CD8-positive, alpha-beta memory T cell (primary cell): ENCODE measurements at regions not wholly inside any gene's neighbourhood (a gene's known extent, or its start where the extent isn't known, plus 50 kb on each side); places are given as distances from the start of the nearest gene placed in this dataset.
A peak's percentile ranks its signal among the peaks of the same experiment; 100 is the strongest.

Experiments used
- CTCF ChIA-PET: fragments of 350-600 bp; sonication (Branson Sonifier 250); formaldehyde crosslinking; loops from one replicate; lab custom pipeline; 2021; ENCODE audit warnings: antibody characterized with exemption; lab: Charles Lee
- POLR2A ChIA-PET: fragments of 350-600 bp; sonication (Branson Sonifier 250); formaldehyde crosslinking; loops from one replicate; lab custom pipeline; 2021; ENCODE audit warnings: antibody characterized with exemption; lab: Charles Lee
- DNase-seq, 5 donors: peaks; one replicate each; pipeline versions ENCODE4 v3.0.0 to v3.0.0-alpha.2; 2020 to 2022; ENCODE audit warnings: mixed read lengths in 1 of 5
- H3K27ac ChIP-seq: one replicate; pipeline ENCODE4 v1.7.0; 2013; ENCODE audit warnings: low read depth, mild to moderate bottlenecking, low read length, moderate library complexity
- H3K27me3 ChIP-seq: 2 replicates; pipeline ENCODE4 v1.7.0; 2013; ENCODE audit warnings: low read length, mild to moderate bottlenecking; ENCODE audit not compliant: insufficient read depth, poor library complexity, severe bottlenecking
- H3K36me3 ChIP-seq: 2 replicates; pipeline ENCODE4 v1.7.0; 2013; ENCODE audit warnings: mild to moderate bottlenecking, low read length, moderate library complexity; ENCODE audit not compliant: insufficient read depth
- H3K4me1 ChIP-seq: 2 replicates; pipeline ENCODE4 v1.7.0; 2013; ENCODE audit warnings: mild to moderate bottlenecking, low read length, moderate library complexity; ENCODE audit not compliant: insufficient read depth
- H3K4me3 ChIP-seq: 2 replicates; pipeline ENCODE4 v1.7.0; 2013; ENCODE audit warnings: mild to moderate bottlenecking, low read length
- H3K9me3 ChIP-seq: 2 replicates; pipeline ENCODE4 v1.7.0; 2013; ENCODE audit warnings: mild to moderate bottlenecking, low read length
- H3K27ac Mint-ChIP-seq, 8 donors: one replicate each; pipeline ENCODE4 v1.8.0; 2020 to 2021; ENCODE audit warnings: mixed read lengths in 8 of 8, mild to moderate bottlenecking in 6 of 8, inconsistent platforms in 3 of 8, moderate library complexity in 3 of 8
- H3K27me3 Mint-ChIP-seq, 2 donors: one replicate each; pipeline ENCODE4 v1.8.0; 2020 to 2021; ENCODE audit warnings: mixed read lengths in 2 of 2, mild to moderate bottlenecking in 1 of 2, moderate library complexity in 1 of 2
- H3K36me3 Mint-ChIP-seq, 3 donors: one replicate each; pipeline ENCODE4 v1.8.0; 2020 to 2021; ENCODE audit warnings: mixed read lengths in 3 of 3, inconsistent platforms in 1 of 3, mild to moderate bottlenecking in 1 of 3
- H3K4me1 Mint-ChIP-seq, 3 donors: one replicate each; pipeline ENCODE4 v1.8.0; 2020 to 2021; ENCODE audit warnings: mixed read lengths in 3 of 3, inconsistent platforms in 1 of 3, mild to moderate bottlenecking in 1 of 3
- H3K4me3 Mint-ChIP-seq, 7 donors: one replicate each; pipeline ENCODE4 v1.8.0; 2020 to 2021; ENCODE audit warnings: mixed read lengths in 7 of 7, mild to moderate bottlenecking in 6 of 7, moderate library complexity in 4 of 7, inconsistent platforms in 2 of 7
- H3K9me3 Mint-ChIP-seq, 5 donors: one replicate each; pipeline ENCODE4 v1.8.0; 2020 to 2022; ENCODE audit warnings: mixed read lengths in 5 of 5, mild to moderate bottlenecking in 3 of 5, moderate library complexity in 2 of 5, inconsistent platforms in 1 of 5

DNA sequence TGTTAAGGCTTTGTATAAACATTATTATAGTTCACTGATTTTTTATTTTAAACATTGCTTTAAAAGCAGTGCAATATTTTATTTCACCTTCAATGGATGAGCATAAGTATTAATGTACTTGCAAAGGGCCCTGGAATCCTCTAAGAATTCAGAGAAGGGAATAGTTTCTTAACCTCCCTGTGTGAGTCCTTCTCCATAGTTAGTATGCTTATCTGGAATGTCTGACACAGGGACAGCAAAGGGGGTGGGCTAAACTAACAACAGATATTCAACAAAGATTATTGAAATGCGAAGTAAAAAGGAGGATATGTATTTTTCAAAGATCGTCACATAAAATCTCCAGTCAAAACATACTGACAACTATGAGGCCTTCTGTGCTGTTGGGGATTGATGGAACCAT is 300.4 kb downstream of the CENPW start:
- Histone ChIP-seq H3K27ac (no peak overlapping the region), H3K9me3 (no peaks in the 10 kb centered on the region), H3K4me1 (no peaks in the 10 kb centered on the region), H3K4me3 (no peak overlapping the region), H3K27me3 (no peaks in the 10 kb centered on the region), H3K36me3 (no peaks in the 10 kb centered on the region)
- ChIA-PET CTCF (no interaction called here), POLR2A (no interaction called here)
- no peak for DNase-seq
- H3K36me3 Mint-ChIP-seq, result no peaks in the 10 kb centered on the region
- H3K27ac Mint-ChIP-seq, result no peak overlapping the region
- no peak overlapping the region for H3K4me3 Mint-ChIP-seq
- H3K4me1 Mint-ChIP-seq, result no peaks in the 10 kb centered on the region
- H3K27me3 Mint-ChIP-seq, result no peaks in the 10 kb centered on the region
- H3K9me3 Mint-ChIP-seq, result peaks cover 0 to 12% (median 3%) of the 10 kb centered on the region in 5 donors

DNA sequence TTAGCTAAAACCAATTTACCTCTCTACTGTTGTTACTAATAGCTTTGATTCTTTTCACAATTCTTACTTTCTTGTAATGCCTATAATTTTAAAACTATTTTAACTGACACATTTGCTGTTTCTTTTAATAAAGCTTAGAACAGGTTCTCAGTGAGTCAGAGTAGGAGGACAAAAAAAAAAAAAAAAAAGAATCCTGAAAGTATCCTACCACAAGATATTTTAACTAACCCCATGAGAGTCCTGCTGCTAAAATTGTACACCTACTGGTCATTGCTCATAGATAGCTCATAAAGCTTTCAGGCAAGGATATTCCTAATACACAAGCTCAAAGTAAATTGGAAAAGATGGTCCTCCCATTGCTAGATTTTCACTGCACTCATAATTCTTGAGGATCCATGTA is 301.0 kb downstream of the CENPW start:
- Mint-ChIP-seq H3K9me3 (peaks cover 0 to 12% (median 3%) of the 10 kb centered on the region in 5 donors), H3K4me3 (no peak overlapping the region), H3K27ac (no peak overlapping the region), H3K4me1 (no peaks in the 10 kb centered on the region), H3K27me3 (no peaks in the 10 kb centered on the region), H3K36me3 (no peaks in the 10 kb centered on the region)
- H3K27ac ChIP-seq, result no peak overlapping the region
- H3K36me3 ChIP-seq, result no peaks in the 10 kb centered on the region
- H3K27me3 ChIP-seq, result no peaks in the 10 kb centered on the region
- H3K4me3 ChIP-seq, result no peak overlapping the region
- H3K4me1 ChIP-seq, result no peaks in the 10 kb centered on the region
- DNase-seq, result no peak
- H3K9me3 ChIP-seq, result no peaks in the 10 kb centered on the region
- POLR2A ChIA-PET, result no interaction called here
- CTCF ChIA-PET, result no interaction called here

DNA sequence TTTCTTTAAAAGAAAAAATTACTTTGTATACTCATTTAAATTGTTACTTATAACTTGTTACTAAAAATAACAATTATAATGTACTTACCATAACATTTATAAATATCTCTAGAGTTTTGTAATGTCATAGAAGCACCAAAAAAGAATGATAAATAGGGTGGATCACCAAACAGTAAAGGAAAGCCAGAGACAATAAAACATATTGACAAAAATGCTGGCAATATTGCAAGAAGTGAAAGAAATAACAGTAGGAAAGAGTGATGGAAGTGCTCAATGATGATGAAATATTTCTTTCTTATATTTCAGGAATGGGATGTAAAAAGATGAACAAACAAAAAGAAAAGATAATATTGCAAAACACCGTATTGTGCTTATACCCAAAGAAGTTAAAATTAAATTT is 301.7 kb downstream of the CENPW start:
- Mint-ChIP-seq H3K4me1 (no peaks in the 10 kb centered on the region), H3K36me3 (no peaks in the 10 kb centered on the region), H3K4me3 (no peak overlapping the region), H3K27ac (no peak overlapping the region), H3K9me3 (peaks cover 0 to 13% (median 3%) of the 10 kb centered on the region in 5 donors), H3K27me3 (no peaks in the 10 kb centered on the region)
- no peaks in the 10 kb centered on the region for H3K4me1 ChIP-seq
- H3K36me3 ChIP-seq, result no peaks in the 10 kb centered on the region
- no peak overlapping the region for H3K27ac ChIP-seq
- no peak overlapping the region for H3K4me3 ChIP-seq
- H3K9me3 ChIP-seq, result no peaks in the 10 kb centered on the region
- ChIA-PET CTCF (no interaction called here), POLR2A (no interaction called here)
- no peaks in the 10 kb centered on the region for H3K27me3 ChIP-seq
- no peak for DNase-seq

DNA sequence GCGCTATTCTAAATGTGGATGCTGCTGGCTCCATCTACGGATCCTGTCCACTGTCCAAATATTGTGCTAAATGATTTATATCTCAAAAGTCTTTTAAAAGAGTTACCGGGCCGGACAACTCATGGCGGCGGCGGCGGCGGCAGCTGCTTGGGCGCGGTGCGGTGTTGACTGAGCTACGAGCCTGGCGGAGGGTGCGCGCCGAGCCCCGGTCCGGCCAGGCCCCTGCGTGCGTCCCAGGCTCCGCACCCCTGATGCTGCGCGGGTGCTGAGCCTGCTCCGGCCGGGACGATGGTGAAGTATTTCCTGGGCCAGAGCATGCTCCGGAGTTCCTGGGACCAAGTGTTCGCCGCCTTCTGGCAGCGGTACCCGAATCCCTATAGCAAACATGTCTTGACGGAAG is 303.4 kb downstream of the CENPW start:
- ChIA-PET CTCF (no interaction called here), POLR2A (no interaction called here)
- DNase-seq, result peak in 1 of 5 donors; percentile 1
- no peaks in the 10 kb centered on the region for H3K36me3 Mint-ChIP-seq
- no peak overlapping the region for H3K4me3 Mint-ChIP-seq
- H3K4me1 Mint-ChIP-seq, result no peaks in the 10 kb centered on the region
- Histone ChIP-seq H3K4me1 (no peaks in the 10 kb centered on the region), H3K36me3 (no peaks in the 10 kb centered on the region), H3K9me3 (no peaks in the 10 kb centered on the region), H3K4me3 (no peak overlapping the region), H3K27ac (no peak overlapping the region), H3K27me3 (no peaks in the 10 kb centered on the region)
- no peaks in the 10 kb centered on the region for H3K27me3 Mint-ChIP-seq
- peaks cover 0 to 13% (median 3%) of the 10 kb centered on the region in 5 donors for H3K9me3 Mint-ChIP-seq
- no peak overlapping the region for H3K27ac Mint-ChIP-seq

DNA sequence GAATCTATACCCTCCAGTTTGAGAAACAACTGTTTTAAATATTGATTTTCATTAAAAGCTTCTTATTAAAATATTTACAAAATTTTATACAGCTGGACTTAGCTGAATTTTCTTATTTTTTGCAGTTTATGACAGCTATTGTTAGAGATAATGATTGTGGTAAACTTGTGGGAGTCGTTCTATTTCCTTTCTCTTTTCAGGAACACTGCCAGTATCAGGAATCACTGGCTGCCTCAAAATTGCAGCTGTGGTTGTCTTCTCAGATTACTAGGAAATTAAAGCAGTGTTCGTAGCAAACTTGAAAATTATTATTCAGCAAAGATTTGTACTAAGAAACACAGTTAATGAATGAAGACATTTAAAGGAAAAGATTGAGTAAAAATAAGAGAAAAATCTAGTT is 311.0 kb downstream of the CENPW start:
- H3K9me3 ChIP-seq, result no peaks in the 10 kb centered on the region
- H3K9me3 Mint-ChIP-seq, result peaks cover 2 to 14% (median 6%) of the 10 kb centered on the region in 5 donors
- no peak overlapping the region for H3K4me3 Mint-ChIP-seq
- H3K27me3 ChIP-seq, result no peaks in the 10 kb centered on the region
- no peaks in the 10 kb centered on the region for H3K36me3 ChIP-seq
- H3K27ac ChIP-seq, result no peak overlapping the region
- ChIA-PET CTCF (no interaction called here), POLR2A (no interaction called here)
- no peak for DNase-seq
- H3K4me3 ChIP-seq, result no peak overlapping the region
- no peaks in the 10 kb centered on the region for H3K36me3 Mint-ChIP-seq
- no peaks in the 10 kb centered on the region for H3K27me3 Mint-ChIP-seq
- H3K27ac Mint-ChIP-seq, result no peak overlapping the region
- H3K4me1 Mint-ChIP-seq, result no peaks in the 10 kb centered on the region
- H3K4me1 ChIP-seq, result no peaks in the 10 kb centered on the region

DNA sequence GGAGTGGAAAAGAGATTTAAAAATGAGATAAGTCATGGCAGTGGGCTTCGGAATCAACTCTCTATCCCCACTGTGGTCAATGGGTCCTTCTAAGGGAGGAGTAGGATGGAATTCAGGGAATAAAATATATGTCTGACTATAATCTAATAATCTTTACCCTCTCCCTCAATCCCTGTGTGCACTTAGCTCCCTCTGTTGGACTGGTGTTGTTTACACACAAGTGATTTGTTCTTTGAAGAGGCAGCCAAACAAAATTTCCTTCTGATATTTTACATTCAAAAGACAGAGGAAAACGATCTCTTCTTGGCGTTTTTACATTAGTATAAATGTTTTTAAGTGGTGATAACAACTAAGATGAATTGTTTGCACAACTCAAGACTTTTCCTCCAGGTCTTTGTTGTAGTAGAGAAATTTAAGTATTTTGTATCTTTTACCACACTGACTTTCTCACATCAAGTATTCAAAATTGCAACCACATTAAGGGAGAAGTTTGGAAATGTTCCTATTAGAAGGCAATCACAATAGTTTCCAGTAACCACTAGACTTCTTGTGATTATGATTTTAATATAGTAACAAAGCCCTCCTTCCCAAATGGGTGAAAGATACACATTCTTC is 317.8 kb downstream of the CENPW start:
- CTCF ChIA-PET, result no interaction called here
- Mint-ChIP-seq H3K4me3 (no peak overlapping the region), H3K36me3 (no peaks in the 10 kb centered on the region), H3K4me1 (no peaks in the 10 kb centered on the region), H3K27me3 (no peaks in the 10 kb centered on the region), H3K27ac (no peak overlapping the region), H3K9me3 (peaks cover 2 to 11% (median 5%) of the 10 kb centered on the region in 5 donors)
- no peaks in the 10 kb centered on the region for H3K9me3 ChIP-seq
- no peaks in the 10 kb centered on the region for H3K4me1 ChIP-seq
- H3K4me3 ChIP-seq, result no peak overlapping the region
- no peaks in the 10 kb centered on the region for H3K27me3 ChIP-seq
- DNase-seq, result no peak
- H3K27ac ChIP-seq, result no peak overlapping the region
- POLR2A ChIA-PET, result no interaction called here
- H3K36me3 ChIP-seq, result no peaks in the 10 kb centered on the region

DNA sequence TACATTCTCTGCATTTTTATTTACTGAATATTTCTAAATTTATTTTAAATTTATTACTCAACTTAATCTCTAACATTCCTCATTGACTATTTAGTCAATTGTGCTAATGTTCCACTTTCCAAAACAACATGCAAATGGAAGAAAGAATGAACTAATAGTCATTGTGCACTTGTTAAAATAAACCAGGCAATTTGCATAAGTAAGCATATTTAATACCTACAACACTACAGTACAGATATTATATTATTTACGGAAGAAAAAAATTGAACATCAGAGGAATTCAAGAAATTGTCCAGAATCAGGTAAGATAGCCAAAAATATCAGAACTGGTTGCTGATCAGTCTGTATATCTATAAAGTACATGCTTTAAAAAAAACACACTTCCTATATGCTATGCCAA is 320.5 kb downstream of the CENPW start:
- Histone ChIP-seq H3K27me3 (no peaks in the 10 kb centered on the region), H3K4me1 (no peaks in the 10 kb centered on the region), H3K36me3 (no peaks in the 10 kb centered on the region), H3K27ac (no peak overlapping the region), H3K4me3 (no peak overlapping the region), H3K9me3 (no peaks in the 10 kb centered on the region)
- Mint-ChIP-seq H3K27me3 (no peaks in the 10 kb centered on the region), H3K9me3 (peaks cover 0 to 6% (median 0%) of the 10 kb centered on the region in 5 donors), H3K4me3 (no peak overlapping the region), H3K4me1 (no peaks in the 10 kb centered on the region), H3K36me3 (no peaks in the 10 kb centered on the region), H3K27ac (no peak overlapping the region)
- ChIA-PET POLR2A (no interaction called here), CTCF (no interaction called here)
- DNase-seq, result no peak

DNA sequence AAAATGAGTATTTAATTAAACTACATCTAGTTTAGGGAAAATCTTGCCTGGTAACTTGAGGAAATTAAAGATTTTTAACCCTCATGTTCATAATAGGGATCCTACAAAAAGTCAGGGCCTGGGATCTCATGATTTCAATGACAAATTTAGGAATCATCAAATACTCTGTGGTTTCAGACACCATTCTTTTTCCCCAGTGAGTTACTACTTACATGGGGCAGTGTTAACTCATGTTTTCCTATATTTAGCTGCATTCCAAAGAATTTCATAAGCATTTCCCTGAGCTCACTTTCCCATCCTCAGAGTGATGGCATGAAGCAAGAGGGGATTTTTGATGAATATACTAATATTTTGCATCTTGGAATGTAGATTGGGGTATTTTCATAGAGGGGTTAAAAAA is 321.7 kb downstream of the CENPW start:
- Mint-ChIP-seq H3K9me3 (peaks cover 0 to 4% (median 0%) of the 10 kb centered on the region in 5 donors), H3K4me3 (no peak overlapping the region), H3K4me1 (no peaks in the 10 kb centered on the region), H3K36me3 (no peaks in the 10 kb centered on the region), H3K27ac (no peak overlapping the region), H3K27me3 (no peaks in the 10 kb centered on the region)
- Histone ChIP-seq H3K27me3 (no peaks in the 10 kb centered on the region), H3K4me3 (no peak overlapping the region), H3K9me3 (no peaks in the 10 kb centered on the region), H3K36me3 (no peaks in the 10 kb centered on the region), H3K4me1 (no peaks in the 10 kb centered on the region), H3K27ac (no peak overlapping the region)
- DNase-seq, result no peak
- POLR2A ChIA-PET, result interaction anchor here (0.6 kb wide), 1 partner anchor 34 kb away, joined by 7 read pairs; no protein-coding TSS in a partner anchor
- CTCF ChIA-PET, result no interaction called here
